Suprapubic skin (tissue), 4 donors: ENCODE measurements at regions not wholly inside any gene's neighbourhood (a gene's known extent, or its start where the extent isn't known, plus 50 kb on each side); places are given as distances from the start of the nearest gene placed in this dataset.

ENCODE experiments used
- DNase-seq, 2 donors: peaks; one replicate each; pipeline ENCODE4 v3.0.0-alpha.2; 2019; ENCODE audit warnings: low spot score in 2 of 2
- H3K27ac ChIP-seq: fragments of 200-600 bp; sonication (generic); one replicate; pipeline ENCODE4 v1.5.1; 2019
- H3K27me3 ChIP-seq: fragments of 200-600 bp; sonication (generic); one replicate; pipeline ENCODE4 v1.5.1; 2019
- H3K36me3 ChIP-seq: fragments of 200-600 bp; sonication (generic); one replicate; pipeline ENCODE4 v1.5.1; 2019
- H3K4me1 ChIP-seq: fragments of 200-600 bp; sonication (generic); one replicate; pipeline ENCODE4 v1.5.1; 2019
- H3K4me3 ChIP-seq: fragments of 200-600 bp; sonication (generic); one replicate; pipeline ENCODE4 v1.5.1; 2019; ENCODE audit warnings: mild to moderate bottlenecking
- H3K9me3 ChIP-seq: fragments of 200-600 bp; sonication (generic); one replicate; pipeline ENCODE4 v1.5.1; 2019
- CTCF ChIP-seq, 2 donors: fragments of 200-600 bp in 1 of 2; fragments of 450-650 bp in 1 of 2; sonication (generic) in 1 of 2; IDR thresholded peaks; one replicate each; pipeline ENCODE4 v1.5.1; 2016 to 2019; ENCODE audit warnings: antibody characterized with exemption in 2 of 2, mild to moderate bottlenecking in 1 of 2, moderate library complexity in 1 of 2
- EP300 ChIP-seq: sonication (generic); formaldehyde crosslinking; IDR thresholded peaks from one replicate; pipeline ENCODE4 v1.6.1; 2017; ENCODE audit warnings: antibody characterized with exemption
- POLR2A ChIP-seq, 2 donors: fragments of 450-650 bp; IDR thresholded peaks; one replicate each; pipeline ENCODE4 v1.6.1; 2017; ENCODE audit warnings: antibody characterized with exemption in 2 of 2, mild to moderate bottlenecking in 2 of 2, moderate library complexity in 2 of 2
- POLR2AphosphoS5 ChIP-seq, 3 donors: sonication (generic); formaldehyde crosslinking; IDR thresholded peaks; one replicate each; pipeline ENCODE4 v1.6.1; 2017; ENCODE audit warnings: antibody characterized with exemption in 3 of 3
- WGBS: methylation state at CpG from one replicate; pipeline ENCODE4 v1.1.5; 2018; 5-methylcytosine and 5-hydroxymethylcytosine counted together

GRCh38 chr16:75899163-75899562, 172.9 kb upstream of the CPHXL start:
- TF ChIP-seq POLR2A (IDR thresholded peaks at IDR 0.05) (no peak), POLR2AphosphoS5 (IDR thresholded peaks at IDR 0.05) (no peak), EP300 (no peak), CTCF (IDR thresholded peaks at IDR 0.05) (no peak)
- 21% methylated on average over 3 of the region's 3 CpGs for WGBS

GRCh38 chr16:75908331-75909117, 182.2 kb upstream of the CPHXL start:
- H3K4me3 ChIP-seq = no peak overlapping the region
- H3K9me3 ChIP-seq = no peaks in the 10 kb centered on the region
- H3K27ac ChIP-seq = no peak overlapping the region
- no peaks in the 10 kb centered on the region for H3K4me1 ChIP-seq
- H3K36me3 ChIP-seq = no peaks in the 10 kb centered on the region
- DNase-seq = no peak
- no peaks in the 10 kb centered on the region for H3K27me3 ChIP-seq
- 61% methylated on average over 10 of the region's 10 CpGs for WGBS
- TF ChIP-seq POLR2A (IDR thresholded peaks at IDR 0.05) = no peak
- TF ChIP-seq EP300 = no peak
- no peak for TF ChIP-seq POLR2AphosphoS5 (IDR thresholded peaks at IDR 0.05)
- TF ChIP-seq CTCF (IDR thresholded peaks at IDR 0.05) = no peak

More at GRCh38 chr16:75899163-75899562, 172.9 kb upstream of the CPHXL start:
- Histone ChIP-seq H3K27ac (no peak overlapping the region), H3K4me1 (no peaks in the 10 kb centered on the region), H3K4me3 (no peak overlapping the region), H3K9me3 (peaks cover 6% of the 10 kb centered on the region), H3K27me3 (no peaks in the 10 kb centered on the region), H3K36me3 (no peaks in the 10 kb centered on the region)
- no peak for DNase-seq

- Histone ChIP-seq H3K27ac (no peak overlapping the region), H3K4me3 (no peak overlapping the region), H3K4me1 (no peaks in the 10 kb centered on the region), H3K9me3 (no peaks in the 10 kb centered on the region), H3K36me3 (no peaks in the 10 kb centered on the region), H3K27me3 (no peaks in the 10 kb centered on the region)
- WGBS = 73% methylated on average over 2 of the region's 2 CpGs
- no peak for TF ChIP-seq EP300
- no peak for TF ChIP-seq POLR2A (IDR thresholded peaks at IDR 0.05)
- TF ChIP-seq CTCF (IDR thresholded peaks at IDR 0.05) = no peak
- no peak for TF ChIP-seq POLR2AphosphoS5 (IDR thresholded peaks at IDR 0.05)
- no peak for DNase-seq
Measured at GRCh38 chr16:75909746-75910145, 183.5 kb upstream of the CPHXL start.

GRCh38 chr16:75911896-75912295, 185.6 kb upstream of the CPHXL start:
- no peak overlapping the region for H3K27ac ChIP-seq
- no peaks in the 10 kb centered on the region for H3K36me3 ChIP-seq
- H3K9me3 ChIP-seq = no peaks in the 10 kb centered on the region
- TF ChIP-seq EP300 (no peak), POLR2A (IDR thresholded peaks at IDR 0.05) (no peak), CTCF (IDR thresholded peaks at IDR 0.05) (no peak), POLR2AphosphoS5 (IDR thresholded peaks at IDR 0.05) (no peak)
- no peak overlapping the region for H3K4me3 ChIP-seq
- DNase-seq = no peak
- H3K27me3 ChIP-seq = no peaks in the 10 kb centered on the region
- WGBS = 80% methylated on average over 3 of the region's 3 CpGs
- H3K4me1 ChIP-seq = no peaks in the 10 kb centered on the region

- Histone ChIP-seq H3K36me3 (no peaks in the 10 kb centered on the region), H3K27me3 (no peaks in the 10 kb centered on the region), H3K27ac (no peak overlapping the region), H3K4me1 (no peaks in the 10 kb centered on the region), H3K9me3 (no peaks in the 10 kb centered on the region), H3K4me3 (no peak overlapping the region)
- no peak for TF ChIP-seq POLR2AphosphoS5 (IDR thresholded peaks at IDR 0.05)
- no peak for TF ChIP-seq CTCF (IDR thresholded peaks at IDR 0.05)
- no peak for TF ChIP-seq POLR2A (IDR thresholded peaks at IDR 0.05)
- no peak for TF ChIP-seq EP300
- 74% methylated on average over 1 of the region's 1 CpG for WGBS
- DNase-seq = no peak
Measured at GRCh38 chr16:75913958-75914357, 187.7 kb upstream of the CPHXL start.
